K562 (cell line): ENCODE measurements at regions not wholly inside any gene's neighbourhood (a gene's known extent, or its start where the extent isn't known, plus 50 kb on each side); places are given as distances from the start of the nearest gene placed in this dataset.

ENCODE experiments used
- ATAC-seq: fragments of 200-7000 bp; cut with Tn5 transposase; 3 replicates; pipeline ENCODE4 v1.9.1; 2020; ENCODE audit warnings: moderate library complexity
- BruUV-seq: library from RNA; stranded (reverse); fragments of 400-500 nt; replicated peaks from 2 replicates; lab custom pipeline; 2021; lab: Mats Ljungman, UMichigan
- CTCF ChIA-PET: fragments of 300-600 bp; formaldehyde crosslinking; extraction: SDS; loops from one replicate; lab custom pipeline; 2021; ENCODE audit warnings: low intra/inter-chr PET ratio; lab: Yijun Ruan, JAX
- POLR2A ChIA-PET: fragments of 300-600, 350-650 bp; sonication (Branson Sonifier 250); formaldehyde crosslinking; extraction: SDS; loops from one replicate; lab custom pipeline; 2021; ENCODE audit warnings: antibody characterized with exemption, inconsistent platforms; lab: Yijun Ruan, JAX
- DNase-seq, 4 experiments: peaks; one replicate each; pipeline versions ENCODE4 v3.0.0 to v3.0.0-alpha.2; 2011 to 2018; ENCODE audit warnings: low spot score in 3 of 4, mixed read lengths in 3 of 4; ENCODE audit errors: extremely low read depth in 1 of 4
- FAIRE-seq: peaks from 2 replicates; lab custom pipeline; 2011; peaks lifted over from hg19 to GRCh38; lab: Jason Lieb, UNC
- H2AFZ ChIP-seq: 2 replicates; pipeline ENCODE4 v1.6.0; 2011; ENCODE audit warnings: low read depth, low read length, control low read depth, inconsistent platforms
- H3K27ac ChIP-seq: fragments of 200-600 bp; 3 replicates; pipeline ENCODE4 v1.8.0; 2011; ENCODE audit warnings: low read depth, mild to moderate bottlenecking, control low read depth, inconsistent platforms, low read length, moderate library complexity, mixed read lengths; ENCODE audit errors: extremely low read depth
- H3K27me3 ChIP-seq, 2 experiments: fragments of 300-600 bp in 1 of 2; 2 replicates in 1 of 2; 3 replicates in 1 of 2; pipeline versions ENCODE4 v1.6.0 to v1.8.0; 2011; ENCODE audit warnings: inconsistent platforms in 2 of 2, low read length in 2 of 2, mild to moderate bottlenecking in 1 of 2, mixed read lengths in 1 of 2, moderate library complexity in 1 of 2; ENCODE audit not compliant: control insufficient read depth in 2 of 2, insufficient read depth in 2 of 2
- H3K36me3 ChIP-seq: fragments of 300-600 bp; 3 replicates; pipeline ENCODE4 v1.8.0; 2011; ENCODE audit warnings: mild to moderate bottlenecking, low read length, inconsistent platforms; ENCODE audit not compliant: control insufficient read depth, insufficient read depth
- H3K4me1 ChIP-seq, 2 experiments: fragments of 200-600 bp in 1 of 2; replicated peaks in 1 of 2; 2 replicates in 1 of 2; 3 replicates in 1 of 2; pipeline versions ENCODE4 v1.5.1 to v1.8.0; 2011; ENCODE audit warnings: inconsistent platforms in 2 of 2, low read length in 2 of 2, mild to moderate bottlenecking in 1 of 2, mixed read lengths in 1 of 2, moderate library complexity in 1 of 2; ENCODE audit not compliant: control insufficient read depth in 2 of 2, insufficient read depth in 2 of 2
- H3K4me2 ChIP-seq: 2 replicates; pipeline ENCODE4 v1.6.1; 2011; ENCODE audit warnings: low read length, control low read depth, inconsistent platforms, mixed read lengths; ENCODE audit not compliant: insufficient read depth
- H3K4me3 ChIP-seq: fragments of 200-600 bp; sonication (generic), shearing (Covaris generic); 2 replicates; pipeline ENCODE4 v1.5.1; 2016; ENCODE audit warnings: control low read depth, inconsistent platforms
- H3K79me2 ChIP-seq: fragments of 200-600 bp; 3 replicates; pipeline ENCODE4 v1.8.0; 2011; ENCODE audit warnings: low read length, inconsistent platforms; ENCODE audit not compliant: control insufficient read depth, insufficient read depth
- H3K9ac ChIP-seq, 2 experiments: 2 replicates each; pipeline versions ENCODE4 v1.6.0 to v1.6.1; 2011; ENCODE audit warnings: low read depth in 2 of 2, low read length in 2 of 2, control low read depth in 1 of 2, inconsistent platforms in 1 of 2, mild to moderate bottlenecking in 1 of 2, mixed read lengths in 1 of 2; ENCODE audit not compliant: insufficient read depth in 1 of 2
- H3K9me1 ChIP-seq: one replicate; pipeline ENCODE4 v1.6.0; 2011; ENCODE audit warnings: inconsistent platforms, mild to moderate bottlenecking, low read length, moderate library complexity; ENCODE audit not compliant: control insufficient read depth, insufficient read depth
- H3K9me3 ChIP-seq: replicated peaks from 2 replicates; pipeline ENCODE4 v1.5.1; 2011; ENCODE audit warnings: low read depth, low read length, inconsistent platforms; ENCODE audit not compliant: control insufficient read depth, insufficient read depth
- H4K20me1 ChIP-seq: replicated peaks from 2 replicates; pipeline ENCODE4 v1.6.1; 2011; ENCODE audit warnings: low read length, inconsistent platforms, mixed read lengths; ENCODE audit not compliant: control insufficient read depth, insufficient read depth
- CBX2 ChIP-seq: fragments of 200-600 bp; sonication (generic); IDR thresholded peaks from one replicate; pipeline ENCODE4 v1.6.1; 2012; ENCODE audit warnings: mild to moderate bottlenecking, low read length, inconsistent platforms; ENCODE audit not compliant: insufficient read depth, poor library complexity, severe bottlenecking
- NBN ChIP-seq: fragments of 450-650 bp; IDR thresholded peaks from 2 replicates; pipeline ENCODE4 v1.6.1; 2016; ENCODE audit warnings: low read depth, mild to moderate bottlenecking
- TCF7 ChIP-seq: sonication (generic); IDR thresholded peaks from 2 replicates; pipeline ENCODE4 v1.6.1; 2016; ENCODE audit warnings: antibody characterized with exemption, borderline replicate concordance
- ZNF224 ChIP-seq: sonication (generic); formaldehyde crosslinking; IDR thresholded peaks from 2 replicates; pipeline ENCODE4 v1.8.0; 2022; ENCODE audit warnings: mild to moderate bottlenecking, missing genetic modification reagents
- WGBS: fragments of 100-300 bp; shearing (Covaris generic); methylation state at CpG from one replicate; pipeline ENCODE4 v1.1.6; 2016; ENCODE audit warnings: low coverage, mixed read lengths; ENCODE audit not compliant: insufficient coverage; ENCODE audit errors: missing lambda C conversion rate; 5-methylcytosine and 5-hydroxymethylcytosine counted together
- in situ Hi-C: fragments of 300-500 bp; cut with MboI; formaldehyde crosslinking; loops from 4 replicates; pipeline ENCODE4 v1.15.0; 2018; ENCODE audit warnings: inconsistent platforms, mixed read lengths
- intact Hi-C: fragments of 100-400 bp; cut with micrococcal nuclease; formaldehyde crosslinking; loops from 2 replicates; pipeline ENCODE4 v1.14.2; 2022
- TF ChIP-seq, protein P1 (sequence below): fragments of 450-650 bp; IDR thresholded peaks from 2 replicates; pipeline ENCODE4 v1.6.1; 2016

DNA sequence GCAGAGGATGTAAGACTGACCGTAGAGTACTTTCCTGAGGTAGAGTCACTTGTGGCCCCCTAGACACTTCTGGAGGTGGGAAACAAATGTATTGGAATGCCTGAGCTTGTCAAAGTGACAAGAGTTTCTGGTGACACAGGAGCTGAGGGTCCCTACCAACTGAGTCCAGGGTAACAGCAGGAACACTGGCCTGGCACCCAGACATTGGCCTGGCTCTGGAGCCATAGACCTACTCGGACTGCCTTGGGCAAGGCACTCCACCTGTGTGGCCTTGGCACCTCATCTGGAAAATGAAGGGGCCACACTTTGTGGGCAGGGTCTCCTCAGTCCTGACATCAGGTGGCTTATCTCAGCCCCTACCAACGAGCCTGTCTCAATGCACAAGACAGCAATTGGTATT lies 398.2 kb upstream of the CELF4 start:
- ATAC-seq, result no peak
- H2AFZ ChIP-seq, result no peak overlapping the region
- H3K79me2 ChIP-seq, result no peaks in the 10 kb centered on the region
- intact Hi-C loops (no loop called here), in situ Hi-C loops (no loop called here)
- no peak overlapping the region for H3K9ac ChIP-seq
- no peak overlapping the region for H3K4me3 ChIP-seq
- no peak overlapping the region for H3K4me2 ChIP-seq
- POLR2A ChIA-PET, result no interaction called here
- H3K9me1 ChIP-seq, result no peaks in the 10 kb centered on the region
- DNase-seq, result no peak
- no peaks in the 10 kb centered on the region for H4K20me1 ChIP-seq
- no peaks in the 10 kb centered on the region for H3K4me1 ChIP-seq
- no peak for FAIRE-seq
- no peaks in the 10 kb centered on the region; the same call in 1 of the 2 replicates for H3K9me3 ChIP-seq
- BruUV-seq, result no TSS peak
- no peaks in the 10 kb centered on the region for H3K27me3 ChIP-seq
- TF ChIP-seq, protein P1, sequence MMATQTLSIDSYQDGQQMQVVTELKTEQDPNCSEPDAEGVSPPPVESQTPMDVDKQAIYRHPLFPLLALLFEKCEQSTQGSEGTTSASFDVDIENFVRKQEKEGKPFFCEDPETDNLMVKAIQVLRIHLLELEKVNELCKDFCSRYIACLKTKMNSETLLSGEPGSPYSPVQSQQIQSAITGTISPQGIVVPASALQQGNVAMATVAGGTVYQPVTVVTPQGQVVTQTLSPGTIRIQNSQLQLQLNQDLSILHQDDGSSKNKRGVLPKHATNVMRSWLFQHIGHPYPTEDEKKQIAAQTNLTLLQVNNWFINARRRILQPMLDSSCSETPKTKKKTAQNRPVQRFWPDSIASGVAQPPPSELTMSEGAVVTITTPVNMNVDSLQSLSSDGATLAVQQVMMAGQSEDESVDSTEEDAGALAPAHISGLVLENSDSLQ, result no peak
- no peak for TF ChIP-seq ZNF224 (CRISPR knock-in tag)
- no peak for TF ChIP-seq CBX2
- no peak for TF ChIP-seq TCF7
- WGBS, result 0% methylated on average over 3 of the region's 3 CpGs
- H3K36me3 ChIP-seq, result no peaks in the 10 kb centered on the region
- CTCF ChIA-PET, result no interaction called here
- no peak overlapping the region for H3K27ac ChIP-seq

DNA sequence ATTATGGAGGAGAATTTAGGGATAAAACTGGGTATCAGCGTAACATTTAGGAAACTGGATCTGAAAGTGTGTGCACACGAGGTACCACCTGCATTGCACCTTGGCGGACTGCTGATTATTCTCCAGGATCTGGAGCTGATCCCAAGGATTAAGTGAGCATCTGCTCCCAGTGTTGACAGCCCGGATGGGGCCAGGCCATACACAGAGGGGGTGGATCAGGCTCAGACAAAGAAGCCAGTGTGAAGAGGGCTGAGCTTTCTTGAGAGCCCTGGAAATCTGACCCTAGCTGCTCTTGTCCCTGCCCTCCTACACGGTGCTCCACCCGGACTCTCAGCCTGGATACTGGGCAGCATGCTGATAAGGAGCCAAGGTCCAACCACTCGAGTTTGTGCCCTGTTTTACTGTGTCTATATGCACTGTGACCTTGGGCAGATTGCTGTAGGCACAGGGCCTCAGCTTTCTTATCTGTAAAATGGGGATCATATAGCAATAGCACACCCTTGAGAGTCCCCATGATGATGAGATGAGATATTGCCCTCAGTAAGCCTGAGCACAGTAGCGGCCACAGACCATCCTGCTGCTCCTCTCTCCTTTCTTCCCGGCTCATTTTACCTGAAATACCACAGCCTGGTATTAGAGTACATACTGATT lies 396.8 kb upstream of the CELF4 start:
- no peaks in the 10 kb centered on the region for H3K79me2 ChIP-seq
- no peak overlapping the region for H3K27ac ChIP-seq
- H3K4me3 ChIP-seq, result no peak overlapping the region
- no peak overlapping the region for H2AFZ ChIP-seq
- WGBS, result 4% methylated on average over 9 of the region's 9 CpGs
- DNase-seq (no peak), FAIRE-seq (no peak), ATAC-seq (no peak)
- no peaks in the 10 kb centered on the region for H3K9me1 ChIP-seq
- no peak for TF ChIP-seq NBN
- no peaks in the 10 kb centered on the region for H3K27me3 ChIP-seq
- no peak overlapping the region for H3K4me2 ChIP-seq
- H3K4me1 ChIP-seq, result no peaks in the 10 kb centered on the region
- in situ Hi-C loops (no loop called here), intact Hi-C loops (no loop called here)
- ChIA-PET POLR2A (no interaction called here), CTCF (no interaction called here)
- H3K9me3 ChIP-seq, result no peaks in the 10 kb centered on the region; the same call in 1 of the 2 replicates
- no peaks in the 10 kb centered on the region for H4K20me1 ChIP-seq
- H3K9ac ChIP-seq, result no peak overlapping the region
- no peaks in the 10 kb centered on the region for H3K36me3 ChIP-seq
- no TSS peak for BruUV-seq
